GM21447 (cell line): ENCODE measurements at regions not wholly inside any gene's neighbourhood (a gene's known extent, or its start where the extent isn't known, plus 50 kb on each side); places are given as distances from the start of the nearest gene placed in this dataset.

ENCODE experiments used
- ATAC-seq: cut with Tn5 transposase; IDR thresholded peaks from one replicate; pipeline ENCODE4 v1.9.1; 2021; ENCODE audit not compliant: unreplicated experiment

- ATAC-seq, result no peak
Observed at GRCh38 chr2:6384341-6384740, 481.4 kb downstream of the CMPK2 start.

GRCh38 chr2:6392354-6392753 is 473.4 kb downstream of the CMPK2 start:
- ATAC-seq, result no peak

- no peak for ATAC-seq
Observed at GRCh38 chr2:6392966-6393365, 472.7 kb downstream of the CMPK2 start.

- no peak for ATAC-seq
Observed at GRCh38 chr2:6393819-6394218, 471.9 kb downstream of the CMPK2 start.

GRCh38 chr2:6394276-6394675 is 471.4 kb downstream of the CMPK2 start:
- no peak for ATAC-seq

GRCh38 chr2:6398421-6398820 is 467.3 kb downstream of the CMPK2 start:
- ATAC-seq, result no peak

GRCh38 chr2:6401301-6401700 is 464.4 kb downstream of the CMPK2 start:
- ATAC-seq, result no peak

- no peak for ATAC-seq
Observed at GRCh38 chr2:6408057-6408456, 457.6 kb downstream of the CMPK2 start.

GRCh38 chr2:6410313-6410712 is 455.4 kb downstream of the CMPK2 start:
- ATAC-seq, result no peak

GRCh38 chr2:6412533-6413091 is 453.1 kb downstream of the CMPK2 start:
- ATAC-seq, result no peak

GRCh38 chr2:6417050-6417449 is 448.7 kb downstream of the CMPK2 start:
- ATAC-seq, result no peak

- ATAC-seq, result no peak
Observed at GRCh38 chr2:6418291-6418690, 447.4 kb downstream of the CMPK2 start.

GRCh38 chr2:6421138-6421730 is 444.5 kb downstream of the CMPK2 start:
- no peak for ATAC-seq

GRCh38 chr2:6421888-6422287 is 443.8 kb downstream of the CMPK2 start:
- no peak for ATAC-seq

- ATAC-seq, result no peak
Observed at GRCh38 chr2:6423157-6423556, 442.6 kb downstream of the CMPK2 start.

- no peak for ATAC-seq
Observed at GRCh38 chr2:6423944-6424343, 441.8 kb downstream of the CMPK2 start.

- no peak for ATAC-seq
Observed at GRCh38 chr2:6425032-6425431, 440.7 kb downstream of the CMPK2 start.

- ATAC-seq, result no peak
Observed at GRCh38 chr2:6429210-6429986, 436.3 kb downstream of the CMPK2 start.

GRCh38 chr2:6434438-6434837 is 431.3 kb downstream of the CMPK2 start:
- ATAC-seq, result no peak

- ATAC-seq, result no peak
Observed at GRCh38 chr2:6441800-6442199, 423.9 kb downstream of the CMPK2 start.

GRCh38 chr2:6442252-6442985 is 423.3 kb downstream of the CMPK2 start:
- ATAC-seq, result no peak
